H1 (cell line): ENCODE measurements at regions not wholly inside any gene's neighbourhood (a gene's known extent, or its start where the extent isn't known, plus 50 kb on each side); places are given as distances from the start of the nearest gene placed in this dataset.

Experiments
- CTCF ChIA-PET: fragments of 300-600 bp; sonication (Branson Sonifier 250); formaldehyde crosslinking; loops from one replicate; lab custom pipeline; 2021; ENCODE audit not compliant: partially characterized antibody; lab: Charles Lee
- POLR2A ChIA-PET: fragments of 300-600 bp; sonication (Branson Sonifier 250); formaldehyde crosslinking; loops from one replicate; lab custom pipeline; 2021; ENCODE audit warnings: inconsistent platforms; ENCODE audit not compliant: partially characterized antibody; lab: Charles Lee
- DNase-seq, 2 experiments: peaks; one replicate each; pipeline versions ENCODE4 v3.0.0 to v3.0.0-alpha.2; 2010 to 2022; ENCODE audit warnings: low spot score in 2 of 2, low read depth in 1 of 2, mixed read lengths in 1 of 2
- FAIRE-seq: peaks from 2 replicates; lab custom pipeline; 2011; peaks lifted over from hg19 to GRCh38; lab: Jason Lieb, UNC
- H2AFZ ChIP-seq: 2 replicates; pipeline ENCODE4 v1.8.1; 2012; ENCODE audit warnings: low read length, inconsistent platforms
- H2AK5ac ChIP-seq: 2 replicates; pipeline ENCODE4 v1.6.1; 2013; ENCODE audit warnings: low read depth, low read length
- H2BK120ac ChIP-seq: replicated peaks from 2 replicates; pipeline ENCODE3; 2013; ENCODE audit warnings: low read depth, low read length, inconsistent platforms
- H2BK12ac ChIP-seq: 2 replicates; pipeline ENCODE4 v1.6.1; 2013; ENCODE audit warnings: low read depth, low read length
- H2BK15ac ChIP-seq: 2 replicates; pipeline ENCODE4 v1.6.1; 2013; ENCODE audit warnings: low read length
- H2BK20ac ChIP-seq: 2 replicates; pipeline ENCODE4 v1.6.1; 2013; ENCODE audit warnings: low read length
- H2BK5ac ChIP-seq: 2 replicates; pipeline ENCODE4 v1.6.1; 2013; ENCODE audit warnings: low read depth, low read length
- H3K14ac ChIP-seq: 2 replicates; pipeline ENCODE4 v1.6.1; 2013; ENCODE audit warnings: inconsistent platforms; ENCODE audit not compliant: insufficient read length
- H3K18ac ChIP-seq: 2 replicates; pipeline ENCODE4 v1.6.1; 2013; ENCODE audit warnings: low read length; ENCODE audit errors: extremely low read depth
- H3K23ac ChIP-seq: 2 replicates; pipeline ENCODE4 v1.6.1; 2013; ENCODE audit warnings: inconsistent platforms; ENCODE audit not compliant: insufficient read length
- H3K23me2 ChIP-seq: 2 replicates; pipeline ENCODE4 v1.6.1; 2013; ENCODE audit warnings: low read depth, low read length
- H3K27ac ChIP-seq: 2 replicates; pipeline ENCODE4 v1.6.1; 2011; ENCODE audit warnings: low read depth, low read length, inconsistent platforms
- H3K27me3 ChIP-seq, 4 experiments: replicated peaks in 1 of 4; 1 replicate in 1 of 4; 2 replicates in 3 of 4; pipeline versions ENCODE4 v1.6.1 to v1.8.1; 2011 to 2013; ENCODE audit warnings: low read length in 3 of 4, mild to moderate bottlenecking in 3 of 4, inconsistent platforms in 2 of 4, mixed read lengths in 2 of 4, moderate library complexity in 1 of 4; ENCODE audit not compliant: control insufficient read depth in 3 of 4, insufficient read depth in 3 of 4; ENCODE audit errors: extremely low read depth in 1 of 4
- H3K36me3 ChIP-seq, 4 experiments: 2 replicates each; pipeline versions ENCODE4 v1.6.1 to v1.8.1; 2011 to 2013; ENCODE audit warnings: mild to moderate bottlenecking in 4 of 4, low read length in 3 of 4, moderate library complexity in 2 of 4, control low read depth in 1 of 4, inconsistent platforms in 1 of 4; ENCODE audit not compliant: insufficient read depth in 4 of 4, control insufficient read depth in 2 of 4
- H3K4ac ChIP-seq: replicated peaks from 2 replicates; pipeline ENCODE3; 2013; ENCODE audit warnings: low read length, low read depth, mixed read lengths, inconsistent platforms; ENCODE audit not compliant: insufficient read length
- H3K4me1 ChIP-seq, 4 experiments: replicated peaks in 1 of 4; 1 replicate in 1 of 4; 2 replicates in 3 of 4; pipeline versions ENCODE4 v1.6.1 to v1.8.1; 2011 to 2013; ENCODE audit warnings: low read length in 3 of 4, inconsistent platforms in 2 of 4, mixed read lengths in 1 of 4; ENCODE audit not compliant: insufficient read depth in 4 of 4, control insufficient read depth in 3 of 4
- H3K4me2 ChIP-seq, 2 experiments: 2 replicates each; pipeline versions ENCODE4 v1.6.1 to v1.8.1; 2011 to 2013; ENCODE audit warnings: low read depth in 2 of 2, low read length in 2 of 2, control low read depth in 1 of 2, inconsistent platforms in 1 of 2, mild to moderate bottlenecking in 1 of 2; ENCODE audit not compliant: insufficient read depth in 1 of 2
- H3K4me3 ChIP-seq, 4 experiments: fragments of 200-600, 300-600 bp in 1 of 4; sonication (generic), shearing (Covaris generic), sonication (Bioruptor Twin) in 1 of 4; 2 replicates each; pipeline versions ENCODE4 v1.5.1 to v1.8.1; 2011 to 2016; ENCODE audit warnings: low read length in 4 of 4, low read depth in 3 of 4, control low read depth in 2 of 4, inconsistent platforms in 2 of 4, mild to moderate bottlenecking in 2 of 4, mixed read lengths in 1 of 4, moderate library complexity in 1 of 4; ENCODE audit not compliant: insufficient read depth in 2 of 4; ENCODE audit errors: extremely low read depth in 1 of 4
- H3K56ac ChIP-seq: replicated peaks from 2 replicates; pipeline ENCODE3; 2013; ENCODE audit warnings: low read depth, mild to moderate bottlenecking, mixed read lengths, low read length, inconsistent platforms; ENCODE audit not compliant: insufficient read length
- H3K79me1 ChIP-seq: 2 replicates; pipeline ENCODE4 v1.6.1; 2013; ENCODE audit warnings: low read depth, low read length, control low read depth
- H3K79me2 ChIP-seq, 2 experiments: 2 replicates each; pipeline versions ENCODE4 v1.6.1 to v1.8.1; 2012 to 2013; ENCODE audit warnings: low read length in 2 of 2, mild to moderate bottlenecking in 2 of 2, inconsistent platforms in 1 of 2; ENCODE audit not compliant: insufficient read depth in 2 of 2, control insufficient read depth in 1 of 2
- H3K9ac ChIP-seq, 4 experiments: replicated peaks in 1 of 4; 1 replicate in 1 of 4; 2 replicates in 3 of 4; pipeline versions ENCODE4 v1.6.1 to v1.8.1; 2011 to 2013; ENCODE audit warnings: low read depth in 3 of 4, low read length in 3 of 4, control low read depth in 2 of 4, mild to moderate bottlenecking in 2 of 4, moderate library complexity in 2 of 4, inconsistent platforms in 1 of 4; ENCODE audit errors: extremely low read depth in 1 of 4
- H3K9me3 ChIP-seq, 2 experiments: 2 replicates each; pipeline versions ENCODE4 v1.6.1 to v1.8.1; 2012 to 2013; ENCODE audit warnings: mild to moderate bottlenecking in 2 of 2, moderate library complexity in 2 of 2, control low read depth in 1 of 2, inconsistent platforms in 1 of 2, low read depth in 1 of 2, low read length in 1 of 2, mixed read lengths in 1 of 2; ENCODE audit not compliant: insufficient read depth in 2 of 2
- H4K20me1 ChIP-seq, 2 experiments: replicated peaks in 1 of 2; 2 replicates each; pipeline versions ENCODE3 to v1.8.1; 2011 to 2013; ENCODE audit warnings: inconsistent platforms in 2 of 2, low read length in 2 of 2, mild to moderate bottlenecking in 1 of 2; ENCODE audit not compliant: insufficient read depth in 2 of 2, control insufficient read depth in 1 of 2
- H4K5ac ChIP-seq: 2 replicates; pipeline ENCODE4 v1.6.1; 2013; ENCODE audit warnings: low read length, low read depth, mixed read lengths, inconsistent platforms; ENCODE audit not compliant: insufficient read length
- H4K8ac ChIP-seq: 2 replicates; pipeline ENCODE4 v1.8.0; 2013; ENCODE audit warnings: mild to moderate bottlenecking, moderate library complexity, low read length, inconsistent platforms; ENCODE audit not compliant: insufficient read depth; ENCODE audit errors: extremely low read depth
- H4K91ac ChIP-seq: replicated peaks from 2 replicates; pipeline ENCODE3; 2013; ENCODE audit warnings: low read length, mixed read lengths, inconsistent platforms; ENCODE audit not compliant: insufficient read length
- BCL11A ChIP-seq, 2 experiments: IDR thresholded peaks; one replicate each; pipeline ENCODE4 v1.6.1; 2011; ENCODE audit warnings: low read depth in 2 of 2, low read length in 2 of 2, mild to moderate bottlenecking in 2 of 2
- EZH2 ChIP-seq: fragments of 200-600 bp; sonication (generic); IDR thresholded peaks from 2 replicates; pipeline ENCODE4 v1.7.1; 2012; ENCODE audit warnings: low read depth, mild to moderate bottlenecking, moderate library complexity, low read length, inconsistent platforms; ENCODE audit not compliant: severe bottlenecking
- JUND ChIP-seq: IDR thresholded peaks from 2 replicates; pipeline ENCODE4 v1.6.1; 2011; ENCODE audit warnings: mild to moderate bottlenecking, improper control_type of control experiment, low read length
- MAFK ChIP-seq: IDR thresholded peaks from 2 replicates; pipeline ENCODE4 v1.6.1; 2012; ENCODE audit warnings: low read depth, mild to moderate bottlenecking, improper control_type of control experiment, low read length
- PHF8 ChIP-seq: fragments of 200-600 bp; sonication (generic); conservative IDR thresholded peaks from 2 replicates; pipeline ENCODE4 v1.7.1; 2012; ENCODE audit warnings: low read depth, mild to moderate bottlenecking, inconsistent platforms, low read length, moderate library complexity
- SAP30 ChIP-seq: fragments of 300-600 bp; sonication (generic); IDR thresholded peaks from 2 replicates; pipeline ENCODE4 v1.7.1; 2012; ENCODE audit warnings: low read length, moderate library complexity, mild to moderate bottlenecking, inconsistent platforms; ENCODE audit not compliant: insufficient read depth, insufficient replicate concordance
- SIX5 ChIP-seq: IDR thresholded peaks from 2 replicates; pipeline ENCODE4 v1.6.1; 2011; ENCODE audit warnings: mild to moderate bottlenecking, low read depth, low read length
- SUZ12 ChIP-seq: fragments of 200-600 bp; sonication (generic); IDR thresholded peaks from 2 replicates; pipeline ENCODE4 v1.6.1; 2012; ENCODE audit warnings: mild to moderate bottlenecking, inconsistent platforms, low read length, moderate library complexity, mixed read lengths
- TAF7 ChIP-seq: optimal IDR thresholded peaks from 2 replicates; pipeline ENCODE3; 2011; ENCODE audit warnings: low read depth, mild to moderate bottlenecking, inconsistent platforms, low read length, moderate library complexity, borderline replicate concordance
- TEAD4 ChIP-seq: IDR thresholded peaks from 2 replicates; pipeline ENCODE4 v1.6.1; 2012; ENCODE audit warnings: low read depth, low read length, inconsistent platforms, mixed read lengths
- WGBS, 2 experiments: shearing (Covaris generic) in 1 of 2; methylation state at CpG; one replicate each; pipeline versions ENCODE4 v1.1.6 to v1.1.7; 2013 to 2015; ENCODE audit warnings: low lambda C conversion rate in 2 of 2, mixed read lengths in 2 of 2, inconsistent platforms in 1 of 2, low coverage in 1 of 2, missing lambda C conversion rate in 1 of 2; ENCODE audit not compliant: insufficient replicate concordance in 2 of 2, insufficient coverage in 1 of 2, insufficient read length in 1 of 2; ENCODE audit errors: extremely low coverage in 1 of 2, missing lambda C conversion rate in 1 of 2; 5-methylcytosine and 5-hydroxymethylcytosine counted together
- TF ChIP-seq, protein P1 (sequence below): IDR thresholded peaks from 2 replicates; pipeline ENCODE4 v1.6.1; 2012; ENCODE audit warnings: low read length, inconsistent platforms

DNA sequence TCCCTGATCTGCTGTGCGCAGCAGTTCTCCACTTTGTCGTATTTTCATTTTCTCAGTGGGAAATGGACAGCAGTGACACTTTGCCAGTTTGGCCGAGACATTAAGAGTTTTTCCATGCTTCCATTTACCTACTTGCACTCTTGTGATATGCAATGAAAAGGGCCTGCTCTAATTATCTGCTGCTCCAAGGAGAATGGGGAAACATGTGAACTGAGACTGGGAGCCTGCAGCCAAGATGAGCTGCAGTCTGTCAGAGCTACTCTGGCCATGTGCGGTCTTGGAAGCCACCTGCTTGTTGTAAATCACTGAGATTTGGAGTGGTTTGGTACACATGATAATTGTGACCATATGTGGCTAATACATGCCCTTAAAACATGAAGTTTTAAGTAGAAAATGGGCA is 586.6 kb upstream of the POT1 start:
- Histone ChIP-seq H2BK120ac (no peak overlapping the region), H3K18ac (no peak overlapping the region), H3K27me3 (no peaks in the 10 kb centered on the region), H3K9me3 (no peaks in the 10 kb centered on the region), H3K14ac (no peak overlapping the region), H3K4me2 (no peak overlapping the region), H4K20me1 (no peaks in the 10 kb centered on the region), H3K27ac (no peak overlapping the region), H3K4ac (no peak overlapping the region), H3K9ac (no peak overlapping the region), H2AK5ac (no peak overlapping the region), H2BK20ac (no peak overlapping the region), H2AFZ (no peak overlapping the region; the same call in 1 of the 2 replicates), H2BK5ac (no peak overlapping the region), H2BK12ac (no peak overlapping the region), H3K56ac (no peak overlapping the region), H3K79me2 (no peaks in the 10 kb centered on the region), H3K79me1 (no peaks in the 10 kb centered on the region), H4K5ac (no peak overlapping the region), H4K91ac (no peak overlapping the region), H3K23ac (no peak overlapping the region), H3K23me2 (no peaks in the 10 kb centered on the region), H3K36me3 (no peaks in the 10 kb centered on the region), H3K4me1 (no peaks in the 10 kb centered on the region), H4K8ac (no peak overlapping the region), H3K4me3 (no peak overlapping the region), H2BK15ac (no peak overlapping the region)
- FAIRE-seq (no peak), DNase-seq (no peak)
- 85% methylated on average over 4 of the region's 4 CpGs; no CpG with 5 or more reads in 1 of the 2 experiments for WGBS, 2 experiments
- ChIA-PET POLR2A (no interaction called here), CTCF (interaction anchor here (1.4 kb wide), 1 partner anchor 24 kb away, joined by 3 read pairs; no protein-coding TSS in a partner anchor)
- no peak for TF ChIP-seq SAP30
- no peak for TF ChIP-seq JUND
- TF ChIP-seq SIX5: no peak
- TF ChIP-seq, protein P1, sequence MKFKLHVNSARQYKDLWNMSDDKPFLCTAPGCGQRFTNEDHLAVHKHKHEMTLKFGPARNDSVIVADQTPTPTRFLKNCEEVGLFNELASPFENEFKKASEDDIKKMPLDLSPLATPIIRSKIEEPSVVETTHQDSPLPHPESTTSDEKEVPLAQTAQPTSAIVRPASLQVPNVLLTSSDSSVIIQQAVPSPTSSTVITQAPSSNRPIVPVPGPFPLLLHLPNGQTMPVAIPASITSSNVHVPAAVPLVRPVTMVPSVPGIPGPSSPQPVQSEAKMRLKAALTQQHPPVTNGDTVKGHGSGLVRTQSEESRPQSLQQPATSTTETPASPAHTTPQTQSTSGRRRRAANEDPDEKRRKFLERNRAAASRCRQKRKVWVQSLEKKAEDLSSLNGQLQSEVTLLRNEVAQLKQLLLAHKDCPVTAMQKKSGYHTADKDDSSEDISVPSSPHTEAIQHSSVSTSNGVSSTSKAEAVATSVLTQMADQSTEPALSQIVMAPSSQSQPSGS: no peak
- no peak for TF ChIP-seq BCL11A (IDR thresholded peaks at IDR 0.05; ENCODE audit: low read depth in 2 of 2, low read length in 2 of 2)
- TF ChIP-seq EZH2: no peak
- TF ChIP-seq PHF8: no peak
- TF ChIP-seq TEAD4: no peak
- no peak for TF ChIP-seq TAF7
- TF ChIP-seq MAFK: no peak
- no peak for TF ChIP-seq SUZ12
